DMS53 (cell line): ENCODE measurements at regions not wholly inside any gene's neighbourhood (a gene's known extent, or its start where the extent isn't known, plus 50 kb on each side); places are given as distances from the start of the nearest gene placed in this dataset.

Source experiments
- DNase-seq: peaks from one replicate; lab custom pipeline; 2025; lab: John Stamatoyannopoulos, UW

GRCh38 chr9:11928871-11929321 is 764.3 kb upstream of the TYRP1 start:
- DNase-seq: no peak

GRCh38 chr9:11931109-11931508 is 762.1 kb upstream of the TYRP1 start:
- DNase-seq: no peak

- no peak for DNase-seq
Observed at GRCh38 chr9:11931751-11932150, 761.4 kb upstream of the TYRP1 start.

GRCh38 chr9:11933926-11934325 is 759.3 kb upstream of the TYRP1 start:
- peak; percentile 2 for DNase-seq

GRCh38 chr9:11946531-11946930 is 746.7 kb upstream of the TYRP1 start:
- no peak for DNase-seq

GRCh38 chr9:11962327-11962726 is 730.9 kb upstream of the TYRP1 start:
- DNase-seq: no peak

GRCh38 chr9:11966786-11967185 is 726.4 kb upstream of the TYRP1 start:
- no peak for DNase-seq

- DNase-seq: no peak
Observed at GRCh38 chr9:11968631-11969030, 724.6 kb upstream of the TYRP1 start.

GRCh38 chr9:11973011-11973410 is 720.2 kb upstream of the TYRP1 start:
- DNase-seq: no peak

- DNase-seq: no peak
Observed at GRCh38 chr9:11973511-11973910, 719.7 kb upstream of the TYRP1 start.

GRCh38 chr9:11992866-11993265 is 700.3 kb upstream of the TYRP1 start:
- no peak for DNase-seq

- no peak for DNase-seq
Observed at GRCh38 chr9:12014488-12014887, 678.7 kb upstream of the TYRP1 start.

GRCh38 chr9:12054235-12054634 is 639.0 kb upstream of the TYRP1 start:
- DNase-seq: no peak

- no peak for DNase-seq
Observed at GRCh38 chr9:12056874-12057273, 636.3 kb upstream of the TYRP1 start.

- no peak for DNase-seq
Observed at GRCh38 chr9:12060067-12060466, 633.1 kb upstream of the TYRP1 start.

GRCh38 chr9:12060811-12061210 is 632.4 kb upstream of the TYRP1 start:
- no peak for DNase-seq

GRCh38 chr9:12065050-12065449 is 628.1 kb upstream of the TYRP1 start:
- DNase-seq: no peak

- DNase-seq: no peak
Observed at GRCh38 chr9:12065686-12066085, 627.5 kb upstream of the TYRP1 start.

GRCh38 chr9:12066455-12067035 is 626.6 kb upstream of the TYRP1 start:
- DNase-seq: no peak

GRCh38 chr9:12069366-12069765 is 623.8 kb upstream of the TYRP1 start:
- no peak for DNase-seq

GRCh38 chr9:12085399-12085798 is 607.8 kb upstream of the TYRP1 start:
- no peak for DNase-seq

GRCh38 chr9:12091865-12092527 is 601.2 kb upstream of the TYRP1 start:
- DNase-seq: no peak

GRCh38 chr9:12094046-12094445 is 599.1 kb upstream of the TYRP1 start:
- DNase-seq: no peak

- no peak for DNase-seq
Observed at GRCh38 chr9:12095931-12096330, 597.3 kb upstream of the TYRP1 start.
